ENCODE measurements at regions not wholly inside any gene's neighbourhood (a gene's known extent, or its start where the extent isn't known, plus 50 kb on each side); places are given as distances from the start of the nearest gene placed in this dataset.
"Not testable (repeated sequence)": the region's sequence is repeated elsewhere in the genome, so short reads cannot be mapped to it uniquely, and the experiment has no call there.

DNA sequence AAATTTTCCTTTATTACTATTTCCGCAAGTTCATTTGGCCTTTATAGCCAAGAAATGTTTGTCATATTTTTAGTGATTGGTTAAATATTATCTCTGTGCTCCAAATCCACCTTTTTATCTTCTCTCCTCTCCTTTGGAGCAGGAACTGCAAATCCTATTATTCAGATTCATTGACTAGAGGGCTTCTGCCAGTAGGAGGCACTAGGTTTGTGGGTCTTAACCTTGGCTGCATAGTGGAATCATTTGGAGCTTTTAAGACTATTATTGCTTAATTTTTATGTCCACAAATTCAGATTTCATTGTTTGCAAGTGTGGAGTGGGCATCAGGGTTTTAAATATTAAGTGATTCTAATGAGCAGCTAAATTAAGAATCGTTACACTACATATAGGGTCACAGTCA lies 75.3 kb upstream of the SYT10 start:
- Histone ChIP-seq H3K27me3 (ENCODE audit: control insufficient read depth in 3 of 3, insufficient read depth in 3 of 3, low read length in 3 of 3) (no peaks in the 10 kb centered on the region), H3K4me1 (ENCODE audit: control insufficient read depth in 3 of 3, insufficient read depth in 3 of 3, low read length in 3 of 3) (no peaks in the 10 kb centered on the region), H3K9me3 (ENCODE audit: control insufficient read depth in 3 of 3, low read length in 3 of 3) (no peaks in the 10 kb centered on the region), H3K36me3 (ENCODE audit: control insufficient read depth in 3 of 3, insufficient read depth in 3 of 3, low read length in 3 of 3) (no peaks in the 10 kb centered on the region), H3K9ac (ENCODE audit: low read depth in 1 of 3, low read length in 3 of 3) (no peak overlapping the region), H3K4me3 (ENCODE audit: low read length in 3 of 3) (no peak overlapping the region), H3K27ac (ENCODE audit: low read depth, low read length) (no peak overlapping the region)

DNA sequence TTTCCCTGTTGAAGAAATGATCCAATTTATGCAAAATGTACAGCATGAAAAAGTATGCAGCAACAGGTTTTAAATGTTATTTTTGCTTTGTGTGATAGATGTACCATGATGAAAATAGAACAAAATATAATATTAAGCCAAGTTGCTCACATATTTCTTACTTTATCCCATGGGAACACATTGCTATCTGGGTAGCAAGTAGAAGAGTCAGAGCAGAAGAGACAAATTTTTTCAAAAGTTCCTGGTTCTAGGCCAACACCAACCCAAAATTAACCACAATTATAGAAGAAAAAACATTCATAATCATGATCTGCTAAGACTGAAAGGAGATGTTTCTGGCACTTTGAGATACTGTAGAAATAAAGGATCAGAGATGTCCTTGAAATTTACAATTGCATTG lies 79.9 kb upstream of the SYT10 start:
- Histone ChIP-seq H3K27me3 (ENCODE audit: control insufficient read depth in 3 of 3, insufficient read depth in 3 of 3, low read length in 3 of 3) (no peaks in the 10 kb centered on the region), H3K9me3 (ENCODE audit: control insufficient read depth in 3 of 3, low read length in 3 of 3) (no peaks in the 10 kb centered on the region), H3K4me1 (ENCODE audit: control insufficient read depth in 3 of 3, insufficient read depth in 3 of 3, low read length in 3 of 3) (no peaks in the 10 kb centered on the region), H3K36me3 (ENCODE audit: control insufficient read depth in 3 of 3, insufficient read depth in 3 of 3, low read length in 3 of 3) (no peaks in the 10 kb centered on the region), H3K4me3 (ENCODE audit: low read length in 3 of 3) (no peak overlapping the region), H3K9ac (ENCODE audit: low read depth in 1 of 3, low read length in 3 of 3) (no peak overlapping the region), H3K27ac (ENCODE audit: low read depth, low read length) (no peak overlapping the region)

- H3K9ac ChIP-seq (ENCODE audit: low read depth in 1 of 3, low read length in 3 of 3); H3K27me3 ChIP-seq (ENCODE audit: control insufficient read depth in 3 of 3, insufficient read depth in 3 of 3, low read length in 3 of 3); H3K9me3 ChIP-seq (ENCODE audit: control insufficient read depth in 3 of 3, low read length in 3 of 3); H3K4me3 ChIP-seq (ENCODE audit: low read length in 3 of 3); H3K4me1 ChIP-seq (ENCODE audit: control insufficient read depth in 3 of 3, insufficient read depth in 3 of 3, low read length in 3 of 3); H3K27ac ChIP-seq (ENCODE audit: low read depth, low read length); H3K36me3 ChIP-seq (ENCODE audit: control insufficient read depth in 3 of 3, insufficient read depth in 3 of 3, low read length in 3 of 3): not testable (repeated sequence)
These were observed 81.1 kb upstream of the SYT10 start for GRCh38 chr12:33520505-33521302.

GRCh38 chr12:33529031-33529430 lies 89.4 kb upstream of the SYT10 start:
- Histone ChIP-seq H3K36me3 (ENCODE audit: control insufficient read depth in 3 of 3, insufficient read depth in 3 of 3, low read length in 3 of 3) (no peaks in the 10 kb centered on the region), H3K4me1 (ENCODE audit: control insufficient read depth in 3 of 3, insufficient read depth in 3 of 3, low read length in 3 of 3) (no peaks in the 10 kb centered on the region), H3K9me3 (ENCODE audit: control insufficient read depth in 3 of 3, low read length in 3 of 3) (no peaks in the 10 kb centered on the region), H3K27ac (ENCODE audit: low read depth, low read length) (no peak overlapping the region), H3K9ac (ENCODE audit: low read depth in 1 of 3, low read length in 3 of 3) (no peak overlapping the region), H3K4me3 (ENCODE audit: low read length in 3 of 3) (no peak overlapping the region), H3K27me3 (ENCODE audit: control insufficient read depth in 3 of 3, insufficient read depth in 3 of 3, low read length in 3 of 3) (no peaks in the 10 kb centered on the region)

GRCh38 chr12:33529810-33530209 lies 90.2 kb upstream of the SYT10 start:
- Histone ChIP-seq H3K9ac (ENCODE audit: low read depth in 1 of 3, low read length in 3 of 3) (no peak overlapping the region), H3K9me3 (ENCODE audit: control insufficient read depth in 3 of 3, low read length in 3 of 3) (no peaks in the 10 kb centered on the region), H3K27me3 (ENCODE audit: control insufficient read depth in 3 of 3, insufficient read depth in 3 of 3, low read length in 3 of 3) (no peaks in the 10 kb centered on the region), H3K36me3 (ENCODE audit: control insufficient read depth in 3 of 3, insufficient read depth in 3 of 3, low read length in 3 of 3) (no peaks in the 10 kb centered on the region), H3K27ac (ENCODE audit: low read depth, low read length) (no peak overlapping the region), H3K4me3 (ENCODE audit: low read length in 3 of 3) (no peak overlapping the region), H3K4me1 (ENCODE audit: control insufficient read depth in 3 of 3, insufficient read depth in 3 of 3, low read length in 3 of 3) (no peaks in the 10 kb centered on the region)

- Histone ChIP-seq H3K4me1 (ENCODE audit: control insufficient read depth in 3 of 3, insufficient read depth in 3 of 3, low read length in 3 of 3) (no peaks in the 10 kb centered on the region), H3K27ac (ENCODE audit: low read depth, low read length) (no peak overlapping the region), H3K27me3 (ENCODE audit: control insufficient read depth in 3 of 3, insufficient read depth in 3 of 3, low read length in 3 of 3) (no peaks in the 10 kb centered on the region), H3K4me3 (ENCODE audit: low read length in 3 of 3) (no peak overlapping the region), H3K9me3 (ENCODE audit: control insufficient read depth in 3 of 3, low read length in 3 of 3) (no peaks in the 10 kb centered on the region), H3K36me3 (ENCODE audit: control insufficient read depth in 3 of 3, insufficient read depth in 3 of 3, low read length in 3 of 3) (no peaks in the 10 kb centered on the region), H3K9ac (ENCODE audit: low read depth in 1 of 3, low read length in 3 of 3) (no peak overlapping the region)
These were observed 91.6 kb upstream of the SYT10 start for GRCh38 chr12:33531261-33531660.

DNA sequence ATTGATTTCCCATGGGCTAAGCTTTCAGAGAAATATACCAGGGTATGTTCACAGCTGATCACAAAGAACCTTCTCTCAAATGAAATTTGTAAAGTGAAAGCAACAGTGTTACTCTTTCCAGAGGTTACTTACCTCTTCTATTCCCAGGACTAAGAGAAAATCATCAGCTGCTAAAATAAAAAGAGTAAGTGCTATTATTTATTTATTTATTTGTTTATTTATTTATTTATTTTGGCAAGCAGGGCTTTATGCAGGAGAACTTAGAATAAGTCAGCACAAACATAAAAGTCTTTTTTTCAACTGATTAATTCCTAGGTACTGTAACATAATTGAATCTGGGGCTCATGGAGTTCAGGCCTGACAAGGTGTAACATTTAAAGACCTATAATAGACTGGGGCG lies 93.9 kb upstream of the SYT10 start:
- Histone ChIP-seq H3K27ac (ENCODE audit: low read depth, low read length) (no peak overlapping the region), H3K27me3 (ENCODE audit: control insufficient read depth in 3 of 3, insufficient read depth in 3 of 3, low read length in 3 of 3) (no peaks in the 10 kb centered on the region), H3K9ac (ENCODE audit: low read depth in 1 of 3, low read length in 3 of 3) (no peak overlapping the region), H3K36me3 (ENCODE audit: control insufficient read depth in 3 of 3, insufficient read depth in 3 of 3, low read length in 3 of 3) (no peaks in the 10 kb centered on the region), H3K9me3 (ENCODE audit: control insufficient read depth in 3 of 3, low read length in 3 of 3) (no peaks in the 10 kb centered on the region), H3K4me1 (ENCODE audit: control insufficient read depth in 3 of 3, insufficient read depth in 3 of 3, low read length in 3 of 3) (no peaks in the 10 kb centered on the region), H3K4me3 (ENCODE audit: low read length in 3 of 3) (no peak overlapping the region)

GRCh38 chr12:33536431-33536830 lies 96.8 kb upstream of the SYT10 start:
- Histone ChIP-seq H3K27ac (ENCODE audit: low read depth, low read length) (no peak overlapping the region), H3K27me3 (ENCODE audit: control insufficient read depth in 3 of 3, insufficient read depth in 3 of 3, low read length in 3 of 3) (no peaks in the 10 kb centered on the region), H3K9me3 (ENCODE audit: control insufficient read depth in 3 of 3, low read length in 3 of 3) (no peaks in the 10 kb centered on the region), H3K4me3 (ENCODE audit: low read length in 3 of 3) (no peak overlapping the region), H3K9ac (ENCODE audit: low read depth in 1 of 3, low read length in 3 of 3) (no peak overlapping the region), H3K36me3 (ENCODE audit: control insufficient read depth in 3 of 3, insufficient read depth in 3 of 3, low read length in 3 of 3) (no peaks in the 10 kb centered on the region), H3K4me1 (ENCODE audit: control insufficient read depth in 3 of 3, insufficient read depth in 3 of 3, low read length in 3 of 3) (no peaks in the 10 kb centered on the region)

DNA sequence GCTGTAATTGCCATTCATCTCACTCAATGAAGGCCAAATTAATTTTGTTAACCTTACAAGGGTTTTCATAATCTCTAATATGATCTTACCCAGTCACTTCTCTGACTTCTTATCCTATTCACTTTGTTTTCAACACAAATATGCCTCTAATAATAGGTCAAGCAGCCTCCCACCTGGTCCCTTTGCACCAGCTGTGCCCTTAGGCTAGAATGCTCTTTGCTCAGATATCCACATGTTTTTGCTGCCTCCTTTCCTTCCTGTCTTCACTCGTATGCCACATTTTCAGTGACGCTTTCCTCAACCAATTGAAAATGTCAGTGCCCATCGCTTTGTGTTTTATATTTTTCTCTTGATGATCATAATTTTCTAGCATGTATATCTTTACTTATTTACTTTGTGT lies 106.4 kb upstream of the SYT10 start:
- no peak overlapping the region for H3K9ac ChIP-seq (ENCODE audit: low read depth in 1 of 3, low read length in 3 of 3)
- H3K27ac ChIP-seq (ENCODE audit: low read depth, low read length), result no peak overlapping the region
- no peaks in the 10 kb centered on the region for H3K36me3 ChIP-seq (ENCODE audit: control insufficient read depth in 3 of 3, insufficient read depth in 3 of 3, low read length in 3 of 3)
- no peaks in the 10 kb centered on the region for H3K9me3 ChIP-seq (ENCODE audit: control insufficient read depth in 3 of 3, low read length in 3 of 3)
- H3K4me1 ChIP-seq (ENCODE audit: control insufficient read depth in 3 of 3, insufficient read depth in 3 of 3, low read length in 3 of 3), result no peaks in the 10 kb centered on the region
- H3K4me3 ChIP-seq (ENCODE audit: low read length in 3 of 3), result no peak overlapping the region
- no peaks in the 10 kb centered on the region for H3K27me3 ChIP-seq (ENCODE audit: control insufficient read depth in 3 of 3, insufficient read depth in 3 of 3, low read length in 3 of 3)

DNA sequence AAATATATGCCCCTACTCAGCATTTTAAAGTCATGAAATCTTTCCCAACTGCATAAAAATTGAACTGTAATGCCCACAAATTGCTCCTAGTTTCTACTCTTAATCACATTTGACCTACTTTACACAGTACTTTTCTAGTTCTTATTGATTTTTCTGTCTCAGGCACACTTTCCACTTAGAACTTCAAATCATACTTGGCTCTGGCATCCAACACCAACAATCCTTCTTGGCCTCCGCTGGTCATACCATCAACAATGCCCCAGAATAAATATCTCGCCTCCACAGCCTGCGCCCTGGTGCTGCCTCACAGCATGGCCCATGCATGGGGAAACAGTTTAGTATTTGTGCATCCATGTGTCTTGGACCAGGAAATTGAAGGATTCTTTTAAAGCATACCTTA lies 107.5 kb upstream of the SYT10 start:
- Histone ChIP-seq H3K27ac (ENCODE audit: low read depth, low read length) (no peak overlapping the region), H3K27me3 (ENCODE audit: control insufficient read depth in 3 of 3, insufficient read depth in 3 of 3, low read length in 3 of 3) (no peaks in the 10 kb centered on the region), H3K4me1 (ENCODE audit: control insufficient read depth in 3 of 3, insufficient read depth in 3 of 3, low read length in 3 of 3) (no peaks in the 10 kb centered on the region), H3K9me3 (ENCODE audit: control insufficient read depth in 3 of 3, low read length in 3 of 3) (no peaks in the 10 kb centered on the region), H3K9ac (ENCODE audit: low read depth in 1 of 3, low read length in 3 of 3) (no peak overlapping the region), H3K4me3 (ENCODE audit: low read length in 3 of 3) (no peak overlapping the region), H3K36me3 (ENCODE audit: control insufficient read depth in 3 of 3, insufficient read depth in 3 of 3, low read length in 3 of 3) (no peaks in the 10 kb centered on the region)
